K562 (cell line): ENCODE measurements at regions not wholly inside any gene's neighbourhood (a gene's known extent, or its start where the extent isn't known, plus 50 kb on each side); places are given as distances from the start of the nearest gene placed in this dataset.

ENCODE experiments used
- ATAC-seq: fragments of 200-7000 bp; cut with Tn5 transposase; 3 replicates; pipeline ENCODE4 v1.9.1; 2020; ENCODE audit warnings: moderate library complexity
- BruUV-seq: library from RNA; stranded (reverse); fragments of 400-500 nt; replicated peaks from 2 replicates; lab custom pipeline; 2021; lab: Mats Ljungman, UMichigan
- CTCF ChIA-PET: fragments of 300-600 bp; formaldehyde crosslinking; extraction: SDS; loops from one replicate; lab custom pipeline; 2021; ENCODE audit warnings: low intra/inter-chr PET ratio; lab: Yijun Ruan, JAX
- POLR2A ChIA-PET: fragments of 300-600, 350-650 bp; sonication (Branson Sonifier 250); formaldehyde crosslinking; extraction: SDS; loops from one replicate; lab custom pipeline; 2021; ENCODE audit warnings: antibody characterized with exemption, inconsistent platforms; lab: Yijun Ruan, JAX
- DNase-seq, 4 experiments: peaks; one replicate each; pipeline versions ENCODE4 v3.0.0 to v3.0.0-alpha.2; 2011 to 2018; ENCODE audit warnings: low spot score in 3 of 4, mixed read lengths in 3 of 4; ENCODE audit errors: extremely low read depth in 1 of 4
- FAIRE-seq: peaks from 2 replicates; lab custom pipeline; 2011; peaks lifted over from hg19 to GRCh38; lab: Jason Lieb, UNC
- H2AFZ ChIP-seq: 2 replicates; pipeline ENCODE4 v1.6.0; 2011; ENCODE audit warnings: low read depth, low read length, control low read depth, inconsistent platforms
- H3K27ac ChIP-seq: fragments of 200-600 bp; 3 replicates; pipeline ENCODE4 v1.8.0; 2011; ENCODE audit warnings: low read depth, mild to moderate bottlenecking, control low read depth, inconsistent platforms, low read length, moderate library complexity, mixed read lengths; ENCODE audit errors: extremely low read depth
- H3K27me3 ChIP-seq, 2 experiments: fragments of 300-600 bp in 1 of 2; 2 replicates in 1 of 2; 3 replicates in 1 of 2; pipeline versions ENCODE4 v1.6.0 to v1.8.0; 2011; ENCODE audit warnings: inconsistent platforms in 2 of 2, low read length in 2 of 2, mild to moderate bottlenecking in 1 of 2, mixed read lengths in 1 of 2, moderate library complexity in 1 of 2; ENCODE audit not compliant: control insufficient read depth in 2 of 2, insufficient read depth in 2 of 2
- H3K36me3 ChIP-seq: fragments of 300-600 bp; 3 replicates; pipeline ENCODE4 v1.8.0; 2011; ENCODE audit warnings: mild to moderate bottlenecking, low read length, inconsistent platforms; ENCODE audit not compliant: control insufficient read depth, insufficient read depth
- H3K4me1 ChIP-seq, 2 experiments: fragments of 200-600 bp in 1 of 2; replicated peaks in 1 of 2; 2 replicates in 1 of 2; 3 replicates in 1 of 2; pipeline versions ENCODE4 v1.5.1 to v1.8.0; 2011; ENCODE audit warnings: inconsistent platforms in 2 of 2, low read length in 2 of 2, mild to moderate bottlenecking in 1 of 2, mixed read lengths in 1 of 2, moderate library complexity in 1 of 2; ENCODE audit not compliant: control insufficient read depth in 2 of 2, insufficient read depth in 2 of 2
- H3K4me2 ChIP-seq: 2 replicates; pipeline ENCODE4 v1.6.1; 2011; ENCODE audit warnings: low read length, control low read depth, inconsistent platforms, mixed read lengths; ENCODE audit not compliant: insufficient read depth
- H3K4me3 ChIP-seq: fragments of 200-600 bp; sonication (generic), shearing (Covaris generic); 2 replicates; pipeline ENCODE4 v1.5.1; 2016; ENCODE audit warnings: control low read depth, inconsistent platforms
- H3K79me2 ChIP-seq: fragments of 200-600 bp; 3 replicates; pipeline ENCODE4 v1.8.0; 2011; ENCODE audit warnings: low read length, inconsistent platforms; ENCODE audit not compliant: control insufficient read depth, insufficient read depth
- H3K9ac ChIP-seq, 2 experiments: 2 replicates each; pipeline versions ENCODE4 v1.6.0 to v1.6.1; 2011; ENCODE audit warnings: low read depth in 2 of 2, low read length in 2 of 2, control low read depth in 1 of 2, inconsistent platforms in 1 of 2, mild to moderate bottlenecking in 1 of 2, mixed read lengths in 1 of 2; ENCODE audit not compliant: insufficient read depth in 1 of 2
- H3K9me1 ChIP-seq: one replicate; pipeline ENCODE4 v1.6.0; 2011; ENCODE audit warnings: inconsistent platforms, mild to moderate bottlenecking, low read length, moderate library complexity; ENCODE audit not compliant: control insufficient read depth, insufficient read depth
- H3K9me3 ChIP-seq: replicated peaks from 2 replicates; pipeline ENCODE4 v1.5.1; 2011; ENCODE audit warnings: low read depth, low read length, inconsistent platforms; ENCODE audit not compliant: control insufficient read depth, insufficient read depth
- H4K20me1 ChIP-seq: replicated peaks from 2 replicates; pipeline ENCODE4 v1.6.1; 2011; ENCODE audit warnings: low read length, inconsistent platforms, mixed read lengths; ENCODE audit not compliant: control insufficient read depth, insufficient read depth
- C11orf30 ChIP-seq: fragments of 450-650 bp; IDR thresholded peaks from 2 replicates; pipeline ENCODE4 v1.6.1; 2016; ENCODE audit warnings: low read depth, mild to moderate bottlenecking
- CEBPG ChIP-seq, 3 experiments: fragments of 200-800 bp in 1 of 3; sonication (Bioruptor generic) in 1 of 3; sonication (generic) in 1 of 3; formaldehyde crosslinking in 1 of 3; IDR thresholded peaks in 2 of 3; conservative IDR thresholded peaks in 1 of 3; 2 replicates each; pipeline versions ENCODE4 v1.6.1 to v1.8.0; 2016 to 2022; ENCODE audit warnings: missing compliant biosample characterization in 2 of 3, missing genetic modification characterization in 2 of 3, mild to moderate bottlenecking in 1 of 3, missing genetic modification reagents in 1 of 3
- ESRRB ChIP-seq: fragments of 250-450 bp; sonication (Bioruptor Pico); IDR thresholded peaks from 2 replicates; pipeline ENCODE4 v1.5.0; 2020; ENCODE audit warnings: mild to moderate bottlenecking, moderate library complexity, borderline replicate concordance
- FUS ChIP-seq: fragments of 200-400 bp; formaldehyde crosslinking; optimal IDR thresholded peaks from 2 replicates; pipeline ENCODE3; 2017; ENCODE audit warnings: low read depth, low read length
- ILK ChIP-seq: fragments of 450-650 bp; IDR thresholded peaks from 2 replicates; pipeline ENCODE4 v1.6.1; 2016; ENCODE audit warnings: missing genetic modification characterization, low read depth, mild to moderate bottlenecking, missing compliant biosample characterization, moderate library complexity, borderline replicate concordance
- NEUROD1 ChIP-seq: fragments of 150-350 bp; IDR thresholded peaks from 2 replicates; pipeline ENCODE4 v1.6.1; 2014; ENCODE audit warnings: borderline replicate concordance, low read length, low read depth; ENCODE audit not compliant: partially characterized antibody
- PTTG1 ChIP-seq: fragments of 450-650 bp; IDR thresholded peaks from 2 replicates; pipeline ENCODE4 v1.6.1; 2016; ENCODE audit warnings: low read depth, mild to moderate bottlenecking, missing genetic modification characterization, missing compliant biosample characterization
- SMAD4 ChIP-seq: fragments of 250-450 bp; sonication (Bioruptor Pico); conservative IDR thresholded peaks from 2 replicates; pipeline ENCODE4 v1.8.0; 2021; ENCODE audit warnings: inconsistent platforms, mild to moderate bottlenecking, moderate library complexity
- ZBTB7A ChIP-seq: IDR thresholded peaks from 2 replicates; pipeline ENCODE4 v1.6.1; 2011; ENCODE audit warnings: low read depth, mild to moderate bottlenecking, low read length, moderate library complexity, borderline replicate concordance; ENCODE audit not compliant: control insufficient read depth
- ZNF212 ChIP-seq: fragments of 450-650 bp; formaldehyde crosslinking; IDR thresholded peaks from 2 replicates; pipeline ENCODE4 v1.4.0; 2020; ENCODE audit warnings: mild to moderate bottlenecking
- ZNF274 ChIP-seq: IDR thresholded peaks from 2 replicates; pipeline ENCODE4 v1.6.1; 2011; ENCODE audit warnings: low read depth, mild to moderate bottlenecking, low read length, moderate library complexity, borderline replicate concordance
- WGBS: fragments of 100-300 bp; shearing (Covaris generic); methylation state at CpG from one replicate; pipeline ENCODE4 v1.1.6; 2016; ENCODE audit warnings: low coverage, mixed read lengths; ENCODE audit not compliant: insufficient coverage; ENCODE audit errors: missing lambda C conversion rate; 5-methylcytosine and 5-hydroxymethylcytosine counted together
- in situ Hi-C: fragments of 300-500 bp; cut with MboI; formaldehyde crosslinking; loops from 4 replicates; pipeline ENCODE4 v1.15.0; 2018; ENCODE audit warnings: inconsistent platforms, mixed read lengths
- intact Hi-C: fragments of 100-400 bp; cut with micrococcal nuclease; formaldehyde crosslinking; loops from 2 replicates; pipeline ENCODE4 v1.14.2; 2022
- TF ChIP-seq, protein P1 (sequence below): sonication (generic); formaldehyde crosslinking; IDR thresholded peaks from 2 replicates; pipeline ENCODE4 v1.8.0; 2023; ENCODE audit warnings: mild to moderate bottlenecking, missing genetic modification reagents

DNA sequence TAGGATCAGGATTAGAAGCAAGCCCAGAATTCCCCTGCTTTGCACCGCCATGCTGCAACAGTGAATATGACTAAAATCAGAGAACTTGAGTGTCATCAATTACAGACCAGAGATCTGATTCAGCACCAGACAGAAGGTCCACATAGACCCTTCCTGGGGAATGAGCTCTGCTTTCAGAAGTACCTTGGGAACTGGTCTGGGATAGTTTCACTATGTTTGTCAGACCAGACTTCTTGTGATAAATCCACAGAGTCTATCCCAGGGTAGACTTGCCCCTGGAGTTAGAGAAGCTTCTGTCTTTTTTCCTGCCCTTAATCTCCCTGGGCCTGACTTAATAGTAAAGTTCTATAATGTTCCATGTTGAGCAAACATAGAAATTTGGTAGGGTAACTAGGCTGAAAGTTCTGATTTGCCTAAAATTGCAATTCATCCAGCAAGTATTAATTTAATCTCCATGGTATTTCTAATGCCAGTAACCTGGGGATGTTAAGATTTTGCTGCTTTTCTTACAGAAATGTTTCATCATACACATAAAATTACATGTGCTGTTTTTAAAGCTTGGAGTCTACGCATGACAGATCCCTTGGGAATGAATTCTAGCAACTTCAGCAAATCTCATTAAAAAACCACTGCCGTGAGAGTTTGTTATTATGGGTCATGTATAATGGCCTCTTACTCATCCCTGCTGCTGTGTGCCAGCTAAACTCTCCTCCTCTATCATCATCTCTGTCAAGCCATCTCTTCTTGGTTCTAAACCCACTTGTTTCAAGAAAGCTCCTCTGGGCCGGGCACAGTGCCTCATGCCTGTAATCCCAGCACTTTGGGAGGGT lies 61.3 kb upstream of the METAP2 start (continued):
- no peak for TF ChIP-seq NEUROD1
- TF ChIP-seq, protein P1, sequence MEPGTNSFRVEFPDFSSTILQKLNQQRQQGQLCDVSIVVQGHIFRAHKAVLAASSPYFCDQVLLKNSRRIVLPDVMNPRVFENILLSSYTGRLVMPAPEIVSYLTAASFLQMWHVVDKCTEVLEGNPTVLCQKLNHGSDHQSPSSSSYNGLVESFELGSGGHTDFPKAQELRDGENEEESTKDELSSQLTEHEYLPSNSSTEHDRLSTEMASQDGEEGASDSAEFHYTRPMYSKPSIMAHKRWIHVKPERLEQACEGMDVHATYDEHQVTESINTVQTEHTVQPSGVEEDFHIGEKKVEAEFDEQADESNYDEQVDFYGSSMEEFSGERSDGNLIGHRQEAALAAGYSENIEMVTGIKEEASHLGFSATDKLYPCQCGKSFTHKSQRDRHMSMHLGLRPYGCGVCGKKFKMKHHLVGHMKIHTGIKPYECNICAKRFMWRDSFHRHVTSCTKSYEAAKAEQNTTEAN = no peak
- peak; percentile 35; the same call in 1 of the 2 replicates for TF ChIP-seq C11orf30
- no peak for TF ChIP-seq PTTG1 (tag)
- TF ChIP-seq SMAD4 = no peak
- TF ChIP-seq CEBPG (CRISPR knock-in tag; IDR thresholded peaks at IDR 0.05) = no peak
- peak in 1 of 2 experiments; percentile 68; a peak in 1 of 4 replicates for TF ChIP-seq CEBPG (tag; conservative IDR thresholded peaks at IDR 0.05 in 1 of 2, IDR thresholded peaks at IDR 0.05 in 1 of 2)
- TF ChIP-seq, all 486 proteins: peak for 6

DNA sequence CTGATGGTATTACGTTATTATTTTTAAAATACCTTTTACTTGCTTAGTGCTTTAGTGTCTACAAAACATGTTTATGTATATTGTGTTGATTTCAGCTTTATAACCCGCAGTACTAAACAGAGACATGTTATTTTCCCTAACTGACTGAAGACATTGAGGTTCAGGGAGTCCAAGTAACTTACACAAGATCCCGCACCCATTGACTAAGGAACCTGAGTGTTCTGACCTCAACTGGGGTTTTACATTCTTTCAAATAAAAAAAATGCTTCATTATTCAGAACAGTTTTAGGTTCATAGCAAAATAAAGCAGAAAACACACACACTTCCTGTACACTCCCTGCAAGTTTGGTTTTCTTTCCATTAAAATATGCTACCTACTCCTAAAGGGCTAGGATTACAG lies 60.4 kb upstream of the METAP2 start:
- no peaks in the 10 kb centered on the region; a peak in 2 of 5 replicates for H3K4me1 ChIP-seq
- intact Hi-C loops (no loop called here), in situ Hi-C loops (no loop called here)
- ChIA-PET POLR2A (interaction anchor here (1.7 kb wide), 1 partner anchor 15 kb away, joined by 3 read pairs; no protein-coding TSS in a partner anchor), CTCF (no interaction called here)
- no peak overlapping the region for H3K4me3 ChIP-seq
- H3K79me2 ChIP-seq = no peaks in the 10 kb centered on the region
- no peak overlapping the region for H3K9ac ChIP-seq
- no TSS peak for BruUV-seq
- no peaks in the 10 kb centered on the region for H4K20me1 ChIP-seq
- 11% methylated on average over 3 of the region's 3 CpGs for WGBS
- FAIRE-seq (no peak), ATAC-seq (no peak), DNase-seq (no peak)
- H3K4me2 ChIP-seq = no peak overlapping the region
- no peak overlapping the region for H3K27ac ChIP-seq
- H3K9me1 ChIP-seq = no peaks in the 10 kb centered on the region
- H3K27me3 ChIP-seq = peaks cover 8 to 19% of the 10 kb centered on the region in 2 experiments; a peak in 3 of 5 replicates
- peak overlapping the region; percentile 28; the same call in 1 of the 2 replicates for H2AFZ ChIP-seq
- no peaks in the 10 kb centered on the region for H3K9me3 ChIP-seq
- no peaks in the 10 kb centered on the region for H3K36me3 ChIP-seq
- TF ChIP-seq ZNF274 = no peak
- no peak for TF ChIP-seq ZBTB7A
- TF ChIP-seq FUS = no peak
- no peak for TF ChIP-seq ESRRB (CRISPR knock-in tag)
- no peak for TF ChIP-seq ILK (tag)
- TF ChIP-seq ZNF212 = no peak
